ENCODE measurements at regions not wholly inside any gene's neighbourhood (a gene's known extent, or its start where the extent isn't known, plus 50 kb on each side); places are given as distances from the start of the nearest gene placed in this dataset.

GRCh38 chr1:219419860-219420259 is 193.0 kb downstream of the ZC3H11B start:
- TF ChIP-seq, protein P1, sequence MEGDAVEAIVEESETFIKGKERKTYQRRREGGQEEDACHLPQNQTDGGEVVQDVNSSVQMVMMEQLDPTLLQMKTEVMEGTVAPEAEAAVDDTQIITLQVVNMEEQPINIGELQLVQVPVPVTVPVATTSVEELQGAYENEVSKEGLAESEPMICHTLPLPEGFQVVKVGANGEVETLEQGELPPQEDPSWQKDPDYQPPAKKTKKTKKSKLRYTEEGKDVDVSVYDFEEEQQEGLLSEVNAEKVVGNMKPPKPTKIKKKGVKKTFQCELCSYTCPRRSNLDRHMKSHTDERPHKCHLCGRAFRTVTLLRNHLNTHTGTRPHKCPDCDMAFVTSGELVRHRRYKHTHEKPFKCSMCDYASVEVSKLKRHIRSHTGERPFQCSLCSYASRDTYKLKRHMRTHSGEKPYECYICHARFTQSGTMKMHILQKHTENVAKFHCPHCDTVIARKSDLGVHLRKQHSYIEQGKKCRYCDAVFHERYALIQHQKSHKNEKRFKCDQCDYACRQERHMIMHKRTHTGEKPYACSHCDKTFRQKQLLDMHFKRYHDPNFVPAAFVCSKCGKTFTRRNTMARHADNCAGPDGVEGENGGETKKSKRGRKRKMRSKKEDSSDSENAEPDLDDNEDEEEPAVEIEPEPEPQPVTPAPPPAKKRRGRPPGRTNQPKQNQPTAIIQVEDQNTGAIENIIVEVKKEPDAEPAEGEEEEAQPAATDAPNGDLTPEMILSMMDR (IDR thresholded peaks at IDR 0.05), result no peak
- TF ChIP-seq POLR2A (IDR thresholded peaks at IDR 0.05; ENCODE audit: low read length) (no peak), RAD21 (conservative IDR thresholded peaks at IDR 0.05 in 1 of 2, IDR thresholded peaks at IDR 0.05 in 1 of 2) (no peak), NR3C1 (IDR thresholded peaks at IDR 0.05) (no peak), REST (IDR thresholded peaks at IDR 0.05) (no peak), NFE2L2 (conservative IDR thresholded peaks at IDR 0.05; ENCODE audit: low read length) (no peak), POLR2AphosphoS2 (conservative IDR thresholded peaks at IDR 0.05; ENCODE audit: low read length) (no peak), EP300 (IDR thresholded peaks at IDR 0.05) (no peak)

Data from A549 (cell line).